Glutamatergic neuron (in vitro differentiated cells): ENCODE measurements at regions not wholly inside any gene's neighbourhood (a gene's known extent, or its start where the extent isn't known, plus 50 kb on each side); places are given as distances from the start of the nearest gene placed in this dataset.

Source experiments
- DNase-seq: peaks from one replicate; pipeline ENCODE4 v3.0.0; 2022
- H3K27ac Mint-ChIP-seq: one replicate; pipeline ENCODE4 v1.8.0; 2020; ENCODE audit warnings: mild to moderate bottlenecking, mixed read lengths, inconsistent platforms; ENCODE audit not compliant: unreplicated experiment
- H3K27me3 Mint-ChIP-seq: one replicate; pipeline ENCODE4 v1.8.0; 2020; ENCODE audit warnings: mild to moderate bottlenecking, moderate library complexity, mixed read lengths, inconsistent platforms; ENCODE audit not compliant: unreplicated experiment
- H3K36me3 Mint-ChIP-seq: one replicate; pipeline ENCODE4 v1.8.0; 2020; ENCODE audit warnings: mild to moderate bottlenecking, mixed read lengths, inconsistent platforms; ENCODE audit not compliant: unreplicated experiment
- H3K4me1 Mint-ChIP-seq: one replicate; pipeline ENCODE4 v1.8.0; 2020; ENCODE audit warnings: mild to moderate bottlenecking, low read depth, mixed read lengths, inconsistent platforms; ENCODE audit not compliant: unreplicated experiment
- H3K4me3 Mint-ChIP-seq: one replicate; pipeline ENCODE4 v1.8.0; 2020; ENCODE audit warnings: mild to moderate bottlenecking, mixed read lengths, inconsistent platforms; ENCODE audit not compliant: unreplicated experiment
- H3K9me3 Mint-ChIP-seq: one replicate; pipeline ENCODE4 v1.8.0; 2020; ENCODE audit warnings: mild to moderate bottlenecking, moderate library complexity, mixed read lengths, inconsistent platforms; ENCODE audit not compliant: unreplicated experiment
- CTCF ChIP-seq: fragments of 200-600 bp; sonication (generic); IDR thresholded peaks from one replicate; pipeline ENCODE4 v1.5.0; 2021; ENCODE audit not compliant: partially characterized antibody, unreplicated experiment

GRCh38 chr2:164073101-164074074 is 337.6 kb upstream of the FIGN start:
- Mint-ChIP-seq H3K36me3 (no peaks in the 10 kb centered on the region), H3K27ac (peak overlapping the region; percentile 20), H3K4me1 (peaks cover 12% of the 10 kb centered on the region), H3K27me3 (peaks cover 3% of the 10 kb centered on the region), H3K4me3 (no peak overlapping the region), H3K9me3 (no peaks in the 10 kb centered on the region)
- TF ChIP-seq CTCF, result no peak
- DNase-seq, result peak; percentile 22

DNA sequence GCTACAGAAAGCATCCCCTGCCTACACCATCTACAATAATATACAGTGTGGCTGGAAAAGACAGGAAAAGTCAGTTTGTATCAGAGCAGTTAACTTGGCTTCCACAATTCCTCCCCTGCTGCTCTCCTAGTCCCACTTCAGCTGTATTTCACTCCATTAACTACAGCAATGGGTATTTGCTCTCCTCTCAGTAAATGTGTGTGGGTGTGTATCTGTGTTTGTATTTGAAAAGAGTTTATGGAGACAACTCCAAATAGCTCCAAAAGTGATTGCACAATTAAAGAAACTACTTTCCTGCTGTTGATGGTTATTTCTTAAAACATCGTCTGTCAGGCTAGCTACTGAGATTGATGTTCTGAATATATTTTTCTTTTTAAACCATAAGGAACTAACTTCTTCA is 333.7 kb upstream of the FIGN start:
- no peaks in the 10 kb centered on the region for H3K9me3 Mint-ChIP-seq
- peaks cover 1% of the 10 kb centered on the region for H3K27me3 Mint-ChIP-seq
- H3K4me1 Mint-ChIP-seq, result peaks cover 13% of the 10 kb centered on the region
- no peak overlapping the region for H3K27ac Mint-ChIP-seq
- DNase-seq, result no peak
- no peak for TF ChIP-seq CTCF
- no peaks in the 10 kb centered on the region for H3K36me3 Mint-ChIP-seq
- H3K4me3 Mint-ChIP-seq, result no peak overlapping the region

DNA sequence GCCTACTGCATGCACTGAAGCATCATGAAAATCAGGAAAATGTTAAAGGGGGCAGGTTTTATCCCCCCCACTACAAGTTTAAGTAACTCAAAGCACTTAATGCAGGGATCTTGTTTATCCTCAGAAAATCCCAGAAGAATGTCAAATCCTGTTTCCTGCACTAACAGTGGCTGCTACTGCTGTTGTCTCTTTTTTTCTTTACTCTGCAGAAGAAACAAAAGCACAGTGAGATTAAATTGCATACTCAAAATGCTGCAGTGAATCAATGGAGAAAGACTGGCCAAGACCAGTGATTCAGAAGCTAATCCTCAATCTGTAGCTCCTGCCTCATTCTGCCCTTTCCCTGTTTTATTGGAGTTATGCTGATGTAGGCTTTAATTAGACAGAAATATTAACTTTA is 332.3 kb upstream of the FIGN start:
- Mint-ChIP-seq H3K4me1 (peaks cover 3% of the 10 kb centered on the region), H3K27me3 (peaks cover 1% of the 10 kb centered on the region), H3K27ac (no peak overlapping the region), H3K36me3 (no peaks in the 10 kb centered on the region), H3K4me3 (no peak overlapping the region), H3K9me3 (no peaks in the 10 kb centered on the region)
- DNase-seq, result no peak
- no peak for TF ChIP-seq CTCF

DNA sequence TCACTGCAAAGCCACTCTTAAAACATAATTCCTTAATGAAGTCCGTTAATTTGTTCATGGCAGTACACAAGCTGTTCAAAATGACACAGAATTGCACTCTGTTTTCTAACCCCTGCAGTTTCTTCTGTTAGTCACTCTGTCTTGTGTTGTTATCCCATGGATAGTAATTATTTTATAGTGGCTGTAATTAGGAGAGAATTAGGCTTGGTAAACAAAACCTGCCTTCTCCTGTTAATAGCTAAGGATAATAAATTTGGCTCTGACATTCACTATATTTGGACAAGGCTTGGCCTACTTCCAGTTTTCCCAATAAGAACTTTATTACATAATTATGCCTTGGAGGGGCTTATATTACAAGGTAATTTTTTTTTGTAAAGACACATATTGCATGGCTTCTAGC is 330.3 kb upstream of the FIGN start:
- H3K4me1 Mint-ChIP-seq, result peaks cover 2% of the 10 kb centered on the region

More for the DNA sequence above, 330.3 kb upstream of the FIGN start:
- H3K27me3 Mint-ChIP-seq, result peaks cover 1% of the 10 kb centered on the region
- no peak for DNase-seq
- no peak for TF ChIP-seq CTCF
- no peaks in the 10 kb centered on the region for H3K36me3 Mint-ChIP-seq
- H3K9me3 Mint-ChIP-seq, result no peaks in the 10 kb centered on the region
- H3K4me3 Mint-ChIP-seq, result no peak overlapping the region
- no peak overlapping the region for H3K27ac Mint-ChIP-seq
